Trophoblast cell (in vitro differentiated cells and primary cell): ENCODE measurements at regions not wholly inside any gene's neighbourhood (a gene's known extent, or its start where the extent isn't known, plus 50 kb on each side); places are given as distances from the start of the nearest gene placed in this dataset.

ENCODE experiments used
- DNase-seq, 2 donors: peaks; one replicate each; pipeline ENCODE4 v3.0.0-alpha.2; 2016
- H2AFZ ChIP-seq: 2 replicates; pipeline ENCODE4 v1.6.1; 2013; ENCODE audit warnings: low read length, moderate library complexity, mild to moderate bottlenecking; ENCODE audit not compliant: insufficient read depth, poor library complexity
- H2AK5ac ChIP-seq: 2 replicates; pipeline ENCODE4 v1.6.1; 2013; ENCODE audit warnings: mild to moderate bottlenecking, low read length
- H2BK120ac ChIP-seq: 2 replicates; pipeline ENCODE4 v1.6.1; 2013; ENCODE audit warnings: low read length, mild to moderate bottlenecking, moderate library complexity; ENCODE audit not compliant: insufficient read depth, poor library complexity
- H2BK12ac ChIP-seq: 2 replicates; pipeline ENCODE4 v1.6.1; 2013; ENCODE audit warnings: mild to moderate bottlenecking, low read length, moderate library complexity
- H2BK5ac ChIP-seq: 2 replicates; pipeline ENCODE4 v1.6.1; 2013; ENCODE audit warnings: low read length, low read depth, moderate library complexity, mild to moderate bottlenecking; ENCODE audit not compliant: poor library complexity
- H3K14ac ChIP-seq: 2 replicates; pipeline ENCODE4 v1.6.1; 2013; ENCODE audit warnings: mild to moderate bottlenecking, low read length
- H3K18ac ChIP-seq: 2 replicates; pipeline ENCODE4 v1.6.1; 2013; ENCODE audit warnings: mild to moderate bottlenecking, low read length
- H3K23ac ChIP-seq: 2 replicates; pipeline ENCODE4 v1.6.1; 2013; ENCODE audit warnings: low read length
- H3K27ac ChIP-seq: 2 replicates; pipeline ENCODE4 v1.5.1; 2013; ENCODE audit warnings: low read depth, mild to moderate bottlenecking, inconsistent platforms, low read length, moderate library complexity
- H3K27me3 ChIP-seq: 2 replicates; pipeline ENCODE4 v1.6.1; 2013; ENCODE audit warnings: inconsistent platforms, mild to moderate bottlenecking, low read length, moderate library complexity; ENCODE audit not compliant: insufficient read depth
- H3K36me3 ChIP-seq, 2 experiments: 1 replicate in 1 of 2; 2 replicates in 1 of 2; pipeline ENCODE4 v1.6.1; 2013; ENCODE audit warnings: low read length in 2 of 2, mild to moderate bottlenecking in 2 of 2, moderate library complexity in 1 of 2; ENCODE audit not compliant: insufficient read depth in 2 of 2, control insufficient read depth in 1 of 2
- H3K4ac ChIP-seq: 2 replicates; pipeline ENCODE4 v1.6.1; 2013; ENCODE audit warnings: low read depth, mild to moderate bottlenecking, low read length, moderate library complexity
- H3K4me1 ChIP-seq, 2 experiments: 1 replicate in 1 of 2; 2 replicates in 1 of 2; pipeline ENCODE4 v1.6.1; 2013; ENCODE audit warnings: low read length in 2 of 2, mild to moderate bottlenecking in 2 of 2, moderate library complexity in 1 of 2; ENCODE audit not compliant: insufficient read depth in 2 of 2, control insufficient read depth in 1 of 2
- H3K4me2 ChIP-seq: 2 replicates; pipeline ENCODE4 v1.6.1; 2013; ENCODE audit warnings: inconsistent platforms, mild to moderate bottlenecking, low read length, moderate library complexity
- H3K4me3 ChIP-seq: 2 replicates; pipeline ENCODE4 v1.5.1; 2013; ENCODE audit warnings: mild to moderate bottlenecking, low read depth, low read length, inconsistent platforms
- H3K79me1 ChIP-seq: one replicate; pipeline ENCODE4 v1.6.1; 2013; ENCODE audit warnings: low read length
- H3K79me2 ChIP-seq: 2 replicates; pipeline ENCODE4 v1.6.1; 2013; ENCODE audit warnings: low read length, mild to moderate bottlenecking; ENCODE audit not compliant: control insufficient read depth, insufficient read depth, poor library complexity
- H3K9ac ChIP-seq: 2 replicates; pipeline ENCODE4 v1.6.1; 2013; ENCODE audit warnings: mild to moderate bottlenecking, low read length
- H3K9me3 ChIP-seq: 2 replicates; pipeline ENCODE4 v1.6.1; 2013; ENCODE audit warnings: low read depth, mild to moderate bottlenecking, control low read depth, inconsistent platforms, low read length; ENCODE audit not compliant: insufficient read depth
- H4K12ac ChIP-seq: 2 replicates; pipeline ENCODE4 v1.6.1; 2013; ENCODE audit warnings: low read depth, mild to moderate bottlenecking, low read length, moderate library complexity
- H4K8ac ChIP-seq: 2 replicates; pipeline ENCODE4 v1.6.1; 2013; ENCODE audit warnings: low read depth, mild to moderate bottlenecking, low read length, moderate library complexity
- H4K91ac ChIP-seq: one replicate; pipeline ENCODE4 v1.6.1; 2013; ENCODE audit warnings: low read depth, mild to moderate bottlenecking, low read length, moderate library complexity
- WGBS: extraction: QIAGEN DNeasy Blood & Tissue Kit; methylation state at CpG from one replicate; pipeline ENCODE4 v1.1.7; 2013; ENCODE audit warnings: missing lambda C conversion rate; ENCODE audit not compliant: insufficient read length, insufficient coverage; ENCODE audit errors: extremely low coverage; 5-methylcytosine and 5-hydroxymethylcytosine counted together

GRCh38 chr13:73466561-73466960 lies 407.8 kb downstream of the KLF5 start:
- Histone ChIP-seq H4K91ac (no peak overlapping the region), H3K4me2 (no peak overlapping the region), H2BK120ac (no peak overlapping the region), H3K23ac (no peak overlapping the region), H3K4me3 (no peak overlapping the region), H3K79me2 (no peaks in the 10 kb centered on the region), H2AK5ac (no peak overlapping the region), H4K8ac (no peak overlapping the region), H2BK5ac (no peak overlapping the region), H3K36me3 (no peaks in the 10 kb centered on the region), H3K27me3 (no peaks in the 10 kb centered on the region), H3K4me1 (no peaks in the 10 kb centered on the region), H3K18ac (no peak overlapping the region), H3K9ac (no peak overlapping the region), H3K79me1 (no peaks in the 10 kb centered on the region), H2BK12ac (no peak overlapping the region), H3K14ac (no peak overlapping the region), H3K27ac (no peak overlapping the region), H4K12ac (no peak overlapping the region), H3K4ac (no peak overlapping the region), H3K9me3 (no peaks in the 10 kb centered on the region), H2AFZ (no peak overlapping the region)
- DNase-seq: peak; percentile 50 to 84
- WGBS: no CpG with 5 or more reads among the region's 4 CpGs

GRCh38 chr13:73465617-73465971 lies 406.8 kb downstream of the KLF5 start:
- Histone ChIP-seq H2BK120ac (no peak overlapping the region), H3K36me3 (no peaks in the 10 kb centered on the region), H3K27ac (no peak overlapping the region), H3K9ac (no peak overlapping the region), H3K79me2 (no peaks in the 10 kb centered on the region), H4K8ac (no peak overlapping the region), H2BK5ac (no peak overlapping the region), H3K18ac (no peak overlapping the region), H3K14ac (no peak overlapping the region), H3K4me2 (no peak overlapping the region), H4K12ac (no peak overlapping the region), H3K9me3 (no peaks in the 10 kb centered on the region), H3K27me3 (no peaks in the 10 kb centered on the region), H3K4me3 (no peak overlapping the region), H4K91ac (no peak overlapping the region), H3K79me1 (no peaks in the 10 kb centered on the region), H2BK12ac (no peak overlapping the region), H3K4me1 (no peaks in the 10 kb centered on the region), H2AFZ (no peak overlapping the region), H2AK5ac (no peak overlapping the region), H3K4ac (no peak overlapping the region), H3K23ac (no peak overlapping the region)
- no CpG with 5 or more reads among the region's 3 CpGs for WGBS
- DNase-seq: peak in 1 of 2 donors; percentile 59

- H3K4me1 ChIP-seq: no peaks in the 10 kb centered on the region
- no peak overlapping the region for H4K91ac ChIP-seq
- H3K18ac ChIP-seq: no peak overlapping the region
- H3K27me3 ChIP-seq: no peaks in the 10 kb centered on the region
- H3K14ac ChIP-seq: no peak overlapping the region
- no peak overlapping the region for H2BK120ac ChIP-seq
- no peak overlapping the region for H3K9ac ChIP-seq
- H2AK5ac ChIP-seq: no peak overlapping the region
- no peak overlapping the region for H3K27ac ChIP-seq
- no peak for DNase-seq
- no peak overlapping the region for H3K4me2 ChIP-seq
- no peaks in the 10 kb centered on the region for H3K79me1 ChIP-seq
- no peaks in the 10 kb centered on the region for H3K36me3 ChIP-seq
- H2BK5ac ChIP-seq: no peak overlapping the region
- WGBS: no CpG with 5 or more reads among the region's 5 CpGs
- H3K9me3 ChIP-seq: no peaks in the 10 kb centered on the region
- no peak overlapping the region for H2AFZ ChIP-seq
- no peaks in the 10 kb centered on the region for H3K79me2 ChIP-seq
- H4K8ac ChIP-seq: no peak overlapping the region
- no peak overlapping the region for H3K4me3 ChIP-seq
- no peak overlapping the region for H3K23ac ChIP-seq
- no peak overlapping the region for H2BK12ac ChIP-seq
- H3K4ac ChIP-seq: no peak overlapping the region
- H4K12ac ChIP-seq: no peak overlapping the region
These were observed 406.2 kb downstream of the KLF5 start for GRCh38 chr13:73464758-73465616.

GRCh38 chr13:73462241-73462640 lies 403.4 kb downstream of the KLF5 start:
- Histone ChIP-seq H4K91ac (no peak overlapping the region), H3K4me3 (no peak overlapping the region), H3K4me2 (no peak overlapping the region), H2BK12ac (no peak overlapping the region), H2AFZ (no peak overlapping the region), H3K79me1 (no peaks in the 10 kb centered on the region), H2BK120ac (no peak overlapping the region), H3K18ac (no peak overlapping the region), H2AK5ac (no peak overlapping the region), H3K9me3 (no peaks in the 10 kb centered on the region), H4K12ac (no peak overlapping the region), H3K27ac (no peak overlapping the region), H3K23ac (no peak overlapping the region), H3K9ac (no peak overlapping the region), H3K4ac (no peak overlapping the region), H3K27me3 (no peaks in the 10 kb centered on the region), H3K79me2 (no peaks in the 10 kb centered on the region), H2BK5ac (no peak overlapping the region), H4K8ac (no peak overlapping the region), H3K36me3 (no peaks in the 10 kb centered on the region), H3K14ac (no peak overlapping the region), H3K4me1 (no peaks in the 10 kb centered on the region)
- DNase-seq: peak; percentile 30 to 85
- no CpG with 5 or more reads among the region's 4 CpGs for WGBS
